NCI-H2107 treated with DMSO at 0.1 percent for 48 hours (cell line): ENCODE measurements at regions not wholly inside any gene's neighbourhood (a gene's known extent, or its start where the extent isn't known, plus 50 kb on each side); places are given as distances from the start of the nearest gene placed in this dataset.

ENCODE experiments used
- DNase-seq: peaks from one replicate; lab custom pipeline; 2025; ENCODE audit not compliant: unreplicated experiment; lab: John Stamatoyannopoulos, UW

DNA sequence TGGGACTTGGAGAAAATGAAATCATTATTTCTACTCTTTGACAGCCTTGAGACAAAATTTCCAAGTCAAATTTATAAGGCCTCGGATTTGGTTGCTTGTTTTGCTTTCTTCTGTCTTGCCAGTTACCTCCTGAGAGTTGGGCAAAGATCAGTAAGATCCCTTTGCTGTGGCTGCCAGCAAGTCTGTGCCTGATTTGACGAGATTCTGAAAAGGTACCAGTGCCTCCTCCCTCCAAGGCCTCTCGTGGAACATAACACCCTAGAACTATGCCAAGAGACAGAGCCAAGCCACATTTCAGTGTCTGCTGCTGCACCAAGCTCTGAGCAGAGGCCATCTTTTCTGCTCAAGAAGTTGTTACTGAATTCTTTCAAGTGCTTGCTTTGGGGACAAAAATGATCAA, 61.0 kb downstream of the GTPBP8 start:
- peak; percentile 15 for DNase-seq

DNA sequence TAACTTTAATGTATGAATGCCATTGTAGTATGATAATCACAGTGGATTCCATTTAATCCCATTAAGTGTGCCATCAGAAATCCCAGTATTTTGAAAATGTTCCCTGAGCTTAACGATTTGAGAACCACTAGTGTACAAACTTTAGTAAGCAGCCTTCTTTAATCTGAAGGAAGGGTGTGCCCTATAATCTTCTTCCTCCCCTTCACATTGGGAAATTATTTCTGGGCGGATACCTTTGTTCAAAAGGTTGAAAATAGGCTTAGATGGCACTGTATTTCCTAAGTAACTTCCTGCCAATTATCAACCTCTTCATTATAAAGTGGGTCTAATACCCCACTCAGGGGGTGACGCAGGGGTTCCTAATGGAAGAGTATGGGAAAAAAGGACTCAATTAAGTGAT, 62.4 kb downstream of the GTPBP8 start:
- DNase-seq, result no peak

DNA sequence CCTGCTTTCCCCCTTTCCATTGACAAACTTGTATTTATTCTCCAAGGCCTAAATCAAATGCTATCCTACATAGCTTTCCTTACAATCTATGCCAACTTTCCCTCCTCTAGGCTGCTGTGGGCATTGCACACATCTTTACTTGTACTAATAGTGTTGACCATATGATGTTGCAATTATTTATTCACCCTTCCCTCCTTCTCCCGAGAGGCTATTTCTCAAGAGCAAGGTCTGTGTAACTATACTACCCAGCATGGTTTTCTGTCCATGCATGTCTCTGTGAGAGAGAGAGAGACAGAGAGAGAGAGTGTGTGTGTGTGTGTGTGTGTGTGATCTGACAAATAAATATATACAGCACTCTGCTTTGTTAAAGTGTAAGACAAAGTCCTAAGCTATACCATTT, 63.8 kb downstream of the GTPBP8 start:
- no peak for DNase-seq

DNA sequence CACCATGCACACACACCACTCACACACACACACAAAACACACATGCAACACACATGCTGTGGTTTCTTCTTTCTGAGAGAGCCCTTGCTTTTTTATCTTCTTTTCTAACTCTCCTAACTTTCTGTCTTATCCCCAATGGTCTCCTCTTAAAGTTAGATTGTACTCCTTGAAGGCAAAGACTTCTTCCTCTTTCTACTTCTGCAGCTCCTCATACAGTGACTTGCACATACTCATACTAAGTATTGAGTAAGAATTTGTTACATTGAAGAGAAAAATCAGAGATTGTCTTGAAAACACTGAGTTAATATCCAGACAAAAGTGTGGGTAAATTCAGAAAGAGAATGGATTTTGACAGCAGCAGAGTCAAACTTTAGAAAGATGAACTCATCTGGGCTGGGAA, 64.4 kb downstream of the GTPBP8 start:
- no peak for DNase-seq

DNA sequence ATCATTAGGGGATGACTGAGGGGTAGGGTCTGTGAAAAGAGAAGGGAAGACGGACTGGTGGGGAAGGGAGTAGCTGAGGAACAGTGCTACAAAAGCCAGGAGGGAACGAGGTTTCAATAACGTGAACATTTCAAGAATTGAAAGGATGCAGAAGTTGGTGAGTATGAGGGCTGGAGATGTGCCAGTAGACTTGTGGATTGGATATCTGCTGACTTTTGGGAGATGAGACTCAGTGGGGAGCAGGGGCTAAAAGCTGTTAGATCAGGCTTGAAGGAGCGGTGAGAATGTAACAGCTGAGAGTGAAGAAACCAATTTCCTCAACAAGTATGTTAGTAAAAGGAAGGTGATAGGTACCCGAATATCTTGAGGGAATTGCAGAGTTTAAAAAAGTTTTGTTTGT, 65.2 kb downstream of the GTPBP8 start:
- no peak for DNase-seq

DNA sequence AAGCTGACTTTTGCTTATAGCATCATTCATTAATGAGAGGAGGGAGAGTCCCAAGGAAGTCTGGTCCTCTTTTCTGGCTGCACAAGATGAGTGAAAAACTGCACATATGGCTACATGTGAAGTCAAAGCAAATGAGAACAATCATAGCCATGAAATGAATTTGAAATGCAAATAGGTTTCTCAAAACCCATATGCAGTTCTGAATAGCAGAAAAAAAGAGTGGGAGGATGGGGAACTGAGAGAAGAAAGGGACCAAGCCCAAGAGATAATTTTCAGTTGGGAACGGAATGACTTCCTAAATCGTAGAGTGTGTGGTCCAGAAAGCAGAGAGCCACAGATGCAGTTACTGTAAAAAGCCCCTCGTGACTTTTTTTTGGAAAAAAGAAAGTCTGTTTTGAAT, 66.3 kb downstream of the GTPBP8 start:
- DNase-seq, result no peak

DNA sequence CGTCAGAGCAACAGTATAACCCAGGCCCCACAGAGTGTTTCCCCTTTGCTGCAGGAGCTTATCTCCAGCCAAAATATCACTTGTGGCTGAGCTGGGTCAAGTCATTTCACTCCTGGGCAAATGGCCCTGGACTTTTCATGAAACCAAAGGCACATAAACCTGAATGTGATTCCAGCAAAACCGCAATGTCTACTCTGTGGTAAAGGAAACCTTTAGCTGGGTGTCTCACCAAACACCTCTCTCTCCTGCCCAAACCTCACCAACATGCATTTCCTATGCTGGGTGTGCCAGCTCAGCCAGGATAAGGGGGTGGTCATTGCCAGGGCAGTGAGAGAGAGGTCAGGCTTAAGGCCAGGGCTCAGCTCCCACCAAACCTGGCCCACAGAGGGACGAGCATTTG, 67.4 kb downstream of the GTPBP8 start:
- DNase-seq, result no peak

DNA sequence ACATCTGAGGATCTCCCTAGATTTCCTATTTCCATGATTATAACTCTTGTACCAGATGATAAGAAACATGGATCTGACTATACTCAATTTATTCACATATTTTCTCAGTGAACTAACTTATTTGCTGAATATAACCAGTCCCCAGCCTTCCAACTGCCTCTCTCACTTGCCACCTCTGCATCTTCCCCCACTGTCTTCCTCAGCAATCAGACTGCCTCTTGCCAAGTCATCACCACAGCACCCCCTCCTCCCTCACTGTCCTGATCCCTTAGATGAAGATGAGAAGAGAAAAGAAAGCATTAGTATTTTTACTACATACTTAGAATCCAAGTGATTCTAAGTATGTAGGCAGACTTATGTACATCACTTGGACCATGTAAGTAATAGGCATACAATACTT, 71.9 kb downstream of the GTPBP8 start:
- no peak for DNase-seq

DNA sequence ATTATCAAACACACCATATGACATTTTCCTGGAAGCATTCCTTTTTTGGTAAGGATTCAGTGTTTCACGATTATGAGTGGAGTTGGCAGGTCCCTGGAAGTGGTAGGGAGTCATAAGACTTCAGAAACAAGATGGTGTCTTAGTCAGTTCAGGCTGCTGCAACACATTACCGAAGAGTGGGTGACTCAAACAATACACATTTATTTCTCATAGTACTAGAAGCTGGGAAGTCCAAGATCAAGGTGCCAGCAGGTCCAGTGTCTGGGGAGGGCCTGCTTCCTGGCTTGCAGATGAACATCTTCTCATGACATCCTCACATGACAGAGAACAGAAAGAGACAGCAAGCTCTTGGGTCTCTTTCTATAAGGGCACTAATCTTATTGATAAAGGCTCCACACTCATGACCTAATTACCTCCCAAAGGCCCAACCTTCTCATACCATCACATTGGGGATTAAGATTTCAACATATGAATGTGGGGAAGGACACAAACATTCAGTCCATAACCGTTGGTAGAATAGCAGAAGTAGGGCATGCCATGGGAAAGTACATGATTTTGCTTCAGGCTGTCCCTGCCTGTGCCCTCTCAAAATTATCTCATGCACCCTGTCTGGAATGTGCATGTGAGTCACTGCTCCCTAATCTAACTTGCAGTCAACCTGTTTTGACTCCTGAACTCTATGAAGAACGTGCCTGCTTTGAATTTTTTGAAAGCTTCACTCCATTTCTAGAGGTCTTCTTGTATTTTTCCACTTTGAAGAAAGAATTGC, 72.5 kb downstream of the GTPBP8 start:
- DNase-seq, result no peak

DNA sequence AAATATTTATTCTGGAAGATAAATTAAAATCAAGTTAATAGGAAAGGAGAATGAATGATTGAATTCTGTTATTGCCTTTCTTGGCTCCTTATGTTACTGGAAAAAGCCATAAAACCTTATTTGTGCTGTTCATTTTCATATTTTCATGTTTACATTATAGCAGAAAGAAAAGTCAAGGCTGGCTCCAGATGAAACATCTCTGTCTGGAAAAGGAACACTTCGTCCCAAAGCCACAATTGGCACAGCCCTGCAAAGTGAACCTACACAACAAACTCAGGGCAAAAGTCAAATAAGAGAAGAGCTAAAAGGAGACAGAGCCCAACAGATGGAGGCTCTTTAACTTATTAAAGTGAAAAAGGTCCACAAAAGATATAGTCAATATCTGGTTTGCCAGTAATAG, 73.4 kb downstream of the GTPBP8 start:
- no peak for DNase-seq

DNA sequence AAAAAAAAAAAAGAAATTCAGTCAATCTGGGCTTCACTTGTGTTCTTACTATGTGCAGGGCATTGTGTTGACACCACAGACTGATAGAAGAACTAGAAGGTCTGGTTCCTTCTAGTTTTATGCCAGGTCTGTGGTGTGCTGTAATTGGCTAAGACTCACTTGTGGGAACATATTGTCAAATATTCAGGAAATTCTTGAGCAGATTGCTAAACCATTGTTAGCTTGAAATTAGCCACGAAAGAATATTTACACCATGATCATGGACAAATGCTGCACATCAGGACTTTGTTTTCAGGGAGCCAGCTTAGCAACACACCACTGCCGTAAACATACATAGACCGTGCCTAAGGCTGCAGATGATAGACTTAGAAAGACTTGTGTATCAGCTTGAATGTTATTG, 74.6 kb downstream of the GTPBP8 start:
- no peak for DNase-seq

DNA sequence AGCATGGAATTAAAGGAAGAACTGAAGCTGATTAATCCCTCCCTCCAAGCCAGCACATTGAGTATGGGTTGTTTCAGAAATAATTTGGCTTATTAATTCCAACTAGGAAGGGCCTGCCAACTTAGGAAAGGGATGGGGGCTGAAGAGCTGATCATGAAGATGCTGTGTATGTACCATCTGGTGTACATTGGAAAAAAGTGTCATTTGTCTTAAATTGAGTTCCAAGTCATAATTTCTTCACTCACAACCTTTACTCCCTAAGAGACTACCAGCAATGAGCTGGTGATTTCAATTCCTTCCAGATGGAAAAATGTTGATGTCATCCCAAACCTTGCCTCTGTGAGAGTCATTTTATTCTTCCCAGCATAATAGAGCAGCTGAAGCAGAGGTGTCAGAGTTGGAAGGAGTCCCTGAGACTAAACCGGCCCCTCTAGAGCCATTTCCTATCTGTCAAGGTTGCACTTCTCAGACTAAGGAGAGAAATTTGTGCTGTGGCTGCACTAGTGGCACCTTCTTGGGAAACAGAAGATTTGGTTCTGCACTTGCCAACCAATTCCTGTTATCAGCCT, 79.4 kb downstream of the GTPBP8 start:
- no peak for DNase-seq

DNA sequence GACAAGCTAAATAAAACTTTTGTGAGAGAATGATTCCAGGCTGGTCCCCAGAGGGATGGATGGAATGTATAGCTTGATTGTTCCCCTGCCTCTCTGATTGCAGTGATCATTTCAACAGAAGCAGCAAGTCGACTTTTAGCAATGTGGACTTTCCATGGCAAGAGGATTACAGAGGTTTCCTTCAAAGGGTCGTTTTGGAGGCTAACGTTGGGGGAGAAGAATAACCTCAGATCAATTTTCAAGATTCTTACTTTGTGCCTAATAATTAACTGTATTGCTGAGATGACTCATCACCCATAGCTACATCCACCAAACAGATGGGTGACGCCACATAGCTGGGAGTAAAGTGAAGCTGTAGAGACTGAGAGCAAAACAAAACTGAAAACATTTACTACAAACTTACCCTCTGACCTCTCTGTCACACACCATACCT, 79.9 kb downstream of the GTPBP8 start:
- DNase-seq, result no peak

DNA sequence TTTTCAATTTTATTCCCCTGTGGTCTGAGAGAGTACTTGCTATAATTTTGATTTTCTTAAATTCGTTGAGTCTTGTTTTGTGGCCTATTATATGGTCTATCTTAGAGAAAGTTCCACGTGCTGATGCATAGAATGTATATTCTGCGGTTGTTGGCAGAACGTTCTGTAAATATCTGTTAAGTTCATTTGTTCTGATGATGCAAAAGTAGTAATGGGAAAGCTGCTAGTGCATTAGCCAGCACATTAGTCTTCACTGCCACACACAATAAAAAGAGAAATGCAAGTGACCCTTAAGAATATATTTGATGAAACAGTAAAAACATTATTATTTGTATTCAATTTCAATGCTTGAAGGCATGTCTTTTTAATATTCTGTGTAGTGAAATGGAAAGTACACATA, 84.8 kb downstream of the GTPBP8 start:
- no peak for DNase-seq

DNA sequence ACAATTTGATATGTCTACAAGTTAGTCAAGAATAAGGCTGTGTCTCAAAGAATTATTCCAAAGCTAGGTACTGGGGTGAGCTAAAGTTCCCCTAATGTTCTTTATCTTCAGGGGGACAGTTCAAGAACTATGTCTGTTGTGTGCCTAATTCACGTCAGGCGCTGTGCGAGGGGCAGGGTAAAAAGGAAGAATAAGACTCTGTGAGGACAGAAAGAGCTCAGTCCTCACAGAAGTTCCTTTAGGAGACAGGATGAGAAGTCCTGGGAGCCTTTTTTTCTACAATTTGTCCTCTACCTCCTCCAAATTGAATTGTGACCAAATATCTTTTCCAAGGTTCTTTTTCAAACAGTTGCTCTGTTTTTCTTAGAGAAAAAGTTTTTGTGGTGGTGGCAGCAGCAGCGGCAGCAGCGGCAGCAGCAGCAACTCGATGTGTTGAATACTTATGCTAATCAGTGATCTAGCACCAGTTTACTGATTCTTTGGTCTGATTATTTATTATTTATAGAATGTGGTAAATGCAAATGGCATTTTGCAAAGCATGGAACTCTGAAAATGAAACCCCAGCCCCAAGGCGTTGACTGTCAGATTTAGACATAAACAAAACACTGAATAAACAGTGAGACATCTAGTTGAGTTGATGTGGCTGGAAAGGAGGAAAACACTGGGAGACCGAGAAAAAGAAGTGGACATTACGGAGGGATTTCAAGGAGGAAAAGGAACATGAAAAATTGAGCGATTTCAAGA, 88.6 kb downstream of the GTPBP8 start:
- DNase-seq, result no peak

DNA sequence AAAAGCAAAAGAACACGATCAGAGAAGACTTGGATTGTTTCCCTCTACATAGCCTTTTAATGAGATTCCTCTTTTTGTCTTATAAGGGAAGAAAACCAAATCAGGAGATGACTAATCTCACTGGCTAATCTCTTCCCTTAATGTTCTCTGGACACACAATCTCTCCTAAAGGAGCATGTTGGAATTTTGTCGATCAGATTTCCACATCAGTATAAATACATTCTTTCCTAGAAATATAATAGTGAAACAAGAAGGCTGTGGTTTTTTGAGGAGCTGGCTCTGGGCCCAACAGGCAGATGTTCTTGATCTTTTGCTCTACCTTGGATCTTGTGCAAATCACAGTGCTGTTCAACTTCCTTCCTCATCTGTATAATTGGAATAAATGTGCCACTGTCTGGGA, 94.0 kb downstream of the GTPBP8 start:
- no peak for DNase-seq

DNA sequence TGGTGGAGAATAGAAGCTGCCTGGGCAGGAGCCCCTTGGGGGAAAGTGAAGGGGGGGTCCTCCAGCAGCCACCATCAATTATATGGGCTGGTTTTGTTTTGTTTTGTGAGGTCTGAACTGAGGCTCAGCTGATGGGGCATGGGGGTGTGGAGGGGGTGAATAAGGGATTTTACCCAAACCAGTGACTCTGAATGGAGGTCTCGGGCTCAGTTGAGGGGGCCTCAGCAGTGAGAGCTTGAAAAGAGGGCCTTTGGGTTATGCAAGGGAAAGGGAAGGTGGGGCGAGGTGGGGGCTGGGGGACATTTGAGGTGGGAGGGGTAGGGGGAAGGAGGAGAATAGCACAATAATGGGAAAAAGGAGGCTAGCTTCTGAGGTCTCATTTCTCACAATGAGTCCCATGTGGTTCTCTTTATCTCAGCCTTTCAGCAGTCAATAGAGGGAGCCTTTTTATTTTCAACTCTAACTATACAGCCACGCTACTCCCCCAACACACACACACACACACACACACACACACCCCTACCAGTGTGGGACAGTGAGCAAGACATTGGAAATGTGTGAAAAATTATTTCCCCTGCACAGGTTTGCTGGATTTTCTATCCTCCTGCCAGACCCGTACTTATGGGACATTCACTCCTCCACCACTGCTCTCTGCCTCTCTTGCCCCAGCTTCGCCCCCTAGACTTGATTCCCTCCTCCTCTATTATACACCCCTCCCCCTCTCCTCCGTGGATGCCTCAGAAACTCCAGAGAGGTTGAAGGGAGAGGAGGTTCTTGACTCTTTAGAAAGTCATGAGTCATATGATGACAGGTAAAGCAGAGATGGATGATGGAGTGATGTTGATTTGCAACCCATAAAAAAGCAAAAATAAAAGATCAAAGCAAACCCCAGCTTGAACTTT, 96.0 kb downstream of the GTPBP8 start:
- DNase-seq, result no peak

DNA sequence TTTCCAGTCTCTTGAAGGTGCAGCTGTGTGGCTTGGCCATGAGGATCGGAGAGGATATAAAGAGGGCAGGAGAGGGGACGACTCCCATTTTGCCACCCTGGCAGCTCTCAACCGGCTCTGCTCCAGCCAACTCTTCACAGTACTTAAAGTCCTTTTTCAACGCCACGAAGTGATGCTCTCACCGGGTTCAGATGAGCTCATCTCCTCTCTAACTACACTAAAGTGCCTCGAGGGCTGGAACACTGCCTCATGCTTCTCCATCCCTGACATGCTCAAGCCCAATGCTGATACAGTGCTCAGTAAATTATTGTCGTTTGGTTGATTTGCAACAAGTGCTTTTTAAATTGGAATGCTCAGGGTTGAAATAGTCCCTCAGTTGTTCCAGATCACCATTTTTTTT, 97.8 kb downstream of the GTPBP8 start:
- no peak for DNase-seq

DNA sequence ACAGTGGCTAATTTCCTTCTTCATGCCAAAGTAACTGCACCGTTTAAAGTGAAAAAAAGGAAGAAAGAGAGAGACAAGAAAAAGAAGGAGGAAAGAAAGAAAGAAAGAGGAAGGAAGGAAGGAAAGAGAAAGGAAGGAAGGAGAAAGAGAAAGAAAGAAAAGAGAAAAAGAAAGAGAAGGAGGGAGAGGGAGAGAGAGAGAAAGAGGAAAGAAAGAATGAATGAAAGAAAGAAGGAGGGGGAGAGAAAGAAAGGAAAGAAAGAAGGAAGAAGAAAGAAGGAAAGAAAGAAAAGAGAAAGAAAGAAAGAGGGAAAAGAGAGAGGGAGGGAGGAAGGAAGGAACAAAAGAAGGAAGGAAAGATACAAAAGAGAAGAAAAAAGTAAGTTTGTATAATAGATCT, 100.6 kb downstream of the GTPBP8 start:
- no peak for DNase-seq

DNA sequence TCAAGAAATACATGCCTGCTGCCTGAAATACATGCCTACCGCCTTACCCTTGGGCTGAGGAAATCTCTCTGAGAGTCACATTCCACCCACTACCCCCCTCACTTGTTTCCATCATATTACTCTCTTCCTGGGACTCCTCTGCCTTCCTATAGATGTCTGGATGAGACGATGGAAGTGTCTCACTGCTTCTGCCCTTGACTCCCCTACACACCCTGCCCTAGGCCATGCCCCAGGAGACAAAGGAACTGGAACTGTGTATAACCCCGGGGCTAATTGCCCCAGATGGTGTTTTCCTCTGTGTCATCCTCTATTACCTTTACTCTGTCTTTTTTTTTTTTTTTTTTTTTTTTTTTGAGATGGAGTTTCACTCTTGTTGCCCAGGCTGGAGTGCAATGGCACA, 102.0 kb downstream of the GTPBP8 start:
- DNase-seq, result no peak
